ENCODE measurements at regions not wholly inside any gene's neighbourhood (a gene's known extent, or its start where the extent isn't known, plus 50 kb on each side); places are given as distances from the start of the nearest gene placed in this dataset.

DNA sequence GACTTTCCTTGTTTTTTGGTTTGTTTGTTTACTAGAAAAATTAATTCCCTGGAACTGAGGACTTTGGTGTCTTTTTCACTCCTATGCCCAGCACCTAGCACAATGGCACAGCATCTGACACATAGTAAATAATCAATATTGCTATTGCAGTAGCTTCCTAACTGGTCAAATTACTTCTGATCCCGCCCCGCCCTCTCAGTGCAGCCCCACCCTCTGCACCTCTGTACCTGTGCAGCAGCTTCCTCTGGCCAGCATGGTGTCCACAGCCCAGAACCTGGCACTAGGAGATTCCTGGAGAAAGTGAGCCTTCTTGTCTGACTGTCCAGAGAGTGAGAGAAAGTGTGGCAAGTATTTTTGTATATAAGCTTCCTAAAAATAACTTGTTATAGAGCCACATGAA, 343.2 kb downstream of the ZNF608 start:
- no peak overlapping the region for H2BK15ac ChIP-seq (ENCODE audit: low read length)
- no peak overlapping the region for H3K56ac ChIP-seq (replicated peaks; ENCODE audit: insufficient read length, low read depth, low read length)
- no peak for FAIRE-seq
- H3K27ac ChIP-seq (ENCODE audit: low read depth, low read length): no peak overlapping the region
- H3K4me2 ChIP-seq (ENCODE audit: insufficient read depth in 1 of 2, low read depth in 2 of 2, low read length in 2 of 2): no peak overlapping the region
- no peak overlapping the region for H4K5ac ChIP-seq (ENCODE audit: insufficient read length, low read depth, low read length)
- WGBS, 2 experiments (ENCODE audit: extremely low coverage in 1 of 2, insufficient coverage in 1 of 2, insufficient read length in 1 of 2, insufficient replicate concordance in 2 of 2, low coverage in 1 of 2, low lambda C conversion rate in 2 of 2, missing lambda C conversion rate in 1 of 2): 94% methylated on average over 2 of the region's 2 CpGs; no CpG with 5 or more reads in 1 of the 2 experiments
- no peaks in the 10 kb centered on the region for H3K23me2 ChIP-seq (ENCODE audit: low read depth, low read length)
- no peak overlapping the region for H3K9ac ChIP-seq (replicated peaks in 1 of 4; ENCODE audit: extremely low read depth in 1 of 4, low read depth in 3 of 4, low read length in 3 of 4)
- no peak overlapping the region for H2BK12ac ChIP-seq (ENCODE audit: low read depth, low read length)
- no peaks in the 10 kb centered on the region for H4K20me1 ChIP-seq (replicated peaks in 1 of 2; ENCODE audit: control insufficient read depth in 1 of 2, insufficient read depth in 2 of 2, low read length in 2 of 2)
- no peak overlapping the region for H2AFZ ChIP-seq (ENCODE audit: low read length)
- POLR2A ChIA-PET (ENCODE audit: partially characterized antibody): no interaction called here
- H3K9me3 ChIP-seq (ENCODE audit: insufficient read depth in 2 of 2, low read depth in 1 of 2, low read length in 1 of 2): no peaks in the 10 kb centered on the region
- H3K4me3 ChIP-seq (ENCODE audit: extremely low read depth in 1 of 4, insufficient read depth in 2 of 4, low read depth in 3 of 4, low read length in 4 of 4): no peak overlapping the region
- H3K4ac ChIP-seq (replicated peaks; ENCODE audit: insufficient read length, low read depth, low read length): no peak overlapping the region
- no peak overlapping the region for H3K23ac ChIP-seq (ENCODE audit: insufficient read length)
- H4K91ac ChIP-seq (replicated peaks; ENCODE audit: insufficient read length, low read length): no peak overlapping the region
- DNase-seq (ENCODE audit: low read depth in 1 of 2, low spot score in 2 of 2): no peak
- no peak overlapping the region for H2BK120ac ChIP-seq (replicated peaks; ENCODE audit: low read depth, low read length)
- H4K8ac ChIP-seq (ENCODE audit: extremely low read depth, insufficient read depth, low read length): no peak overlapping the region
- H3K27me3 ChIP-seq (replicated peaks in 1 of 4; ENCODE audit: control insufficient read depth in 3 of 4, extremely low read depth in 1 of 4, insufficient read depth in 3 of 4, low read length in 3 of 4): no peaks in the 10 kb centered on the region
- no peak overlapping the region for H2BK20ac ChIP-seq (ENCODE audit: low read length)
- CTCF ChIA-PET (ENCODE audit: partially characterized antibody): interaction anchor here (0.6 to 1.4 kb wide), 4 partner anchors 11 to 617 kb away, joined by 3 to 4 read pairs (median 3); no protein-coding TSS in a partner anchor
- H3K14ac ChIP-seq (ENCODE audit: insufficient read length): no peak overlapping the region
- H3K36me3 ChIP-seq (ENCODE audit: control insufficient read depth in 2 of 4, insufficient read depth in 4 of 4, low read length in 3 of 4): no peaks in the 10 kb centered on the region
- H2AK5ac ChIP-seq (ENCODE audit: low read depth, low read length): no peak overlapping the region
- TF ChIP-seq CTCF (IDR thresholded peaks at IDR 0.05; ENCODE audit: control extremely low read depth in 1 of 3, insufficient read depth in 1 of 3, low read depth in 1 of 3, low read length in 3 of 3) (no peak), JUN (IDR thresholded peaks at IDR 0.05; ENCODE audit: low read depth, low read length) (no peak)
- no peaks in the 10 kb centered on the region for H3K79me1 ChIP-seq (ENCODE audit: low read depth, low read length)
- H2BK5ac ChIP-seq (ENCODE audit: low read depth, low read length): no peak overlapping the region
- H3K79me2 ChIP-seq (ENCODE audit: control insufficient read depth in 1 of 2, insufficient read depth in 2 of 2, low read length in 2 of 2): no peaks in the 10 kb centered on the region
- H3K18ac ChIP-seq (ENCODE audit: extremely low read depth, low read length): no peak overlapping the region
- peaks cover 0 to 3% (median 0%) of the 10 kb centered on the region in 4 experiments; a peak in 2 of 7 replicates for H3K4me1 ChIP-seq (replicated peaks in 1 of 4; ENCODE audit: control insufficient read depth in 3 of 4, insufficient read depth in 4 of 4, low read length in 3 of 4)

Data from H1 (cell line).